ENCODE measurements at regions not wholly inside any gene's neighbourhood (a gene's known extent, or its start where the extent isn't known, plus 50 kb on each side); places are given as distances from the start of the nearest gene placed in this dataset.
A peak's percentile ranks its signal among the peaks of the same experiment; 100 is the strongest.
"Not testable (repeated sequence)": the region's sequence is repeated elsewhere in the genome, so short reads cannot be mapped to it uniquely, and the experiment has no call there.

- H3K4me3 ChIP-seq (replicated peaks; ENCODE audit: insufficient read depth, low read length); H3K27me3 ChIP-seq (ENCODE audit: insufficient read depth, poor library complexity, severe bottlenecking); H3K27ac ChIP-seq (replicated peaks); DNase-seq (ENCODE audit: low read depth in 1 of 2, low spot score in 1 of 2): not testable (repeated sequence)
Measured at GRCh38 chr1:81244612-81245011, 556.1 kb upstream of the ADGRL2 start.

- TF ChIP-seq GABPA (IDR thresholded peaks at IDR 0.05; ENCODE audit: low read depth) = no peak
- TF ChIP-seq CTCF (IDR thresholded peaks at IDR 0.05; ENCODE audit: insufficient read depth, low read length) = no peak
- no peak for TF ChIP-seq POLR2AphosphoS5 (IDR thresholded peaks at IDR 0.05; ENCODE audit: low read depth)
Measured at GRCh38 chr1:81242103-81242502, 558.6 kb upstream of the ADGRL2 start.

GRCh38 chr1:81238129-81238528, 562.6 kb upstream of the ADGRL2 start:
- H3K27me3 ChIP-seq (ENCODE audit: insufficient read depth, poor library complexity, severe bottlenecking) = no peaks in the 10 kb centered on the region
- peak overlapping the region; percentile 58 for H3K27ac ChIP-seq (replicated peaks)
- DNase-seq (ENCODE audit: low read depth in 1 of 2, low spot score in 1 of 2) = no peak
- TF ChIP-seq CTCF (IDR thresholded peaks at IDR 0.05; ENCODE audit: insufficient read depth, low read length) (no peak), POLR2AphosphoS5 (IDR thresholded peaks at IDR 0.05; ENCODE audit: low read depth) (no peak), GABPA (IDR thresholded peaks at IDR 0.05; ENCODE audit: low read depth) (no peak), SPI1 (IDR thresholded peaks at IDR 0.05; ENCODE audit: borderline replicate concordance, low read depth) (no peak)
- TF ChIP-seq, protein P1, sequence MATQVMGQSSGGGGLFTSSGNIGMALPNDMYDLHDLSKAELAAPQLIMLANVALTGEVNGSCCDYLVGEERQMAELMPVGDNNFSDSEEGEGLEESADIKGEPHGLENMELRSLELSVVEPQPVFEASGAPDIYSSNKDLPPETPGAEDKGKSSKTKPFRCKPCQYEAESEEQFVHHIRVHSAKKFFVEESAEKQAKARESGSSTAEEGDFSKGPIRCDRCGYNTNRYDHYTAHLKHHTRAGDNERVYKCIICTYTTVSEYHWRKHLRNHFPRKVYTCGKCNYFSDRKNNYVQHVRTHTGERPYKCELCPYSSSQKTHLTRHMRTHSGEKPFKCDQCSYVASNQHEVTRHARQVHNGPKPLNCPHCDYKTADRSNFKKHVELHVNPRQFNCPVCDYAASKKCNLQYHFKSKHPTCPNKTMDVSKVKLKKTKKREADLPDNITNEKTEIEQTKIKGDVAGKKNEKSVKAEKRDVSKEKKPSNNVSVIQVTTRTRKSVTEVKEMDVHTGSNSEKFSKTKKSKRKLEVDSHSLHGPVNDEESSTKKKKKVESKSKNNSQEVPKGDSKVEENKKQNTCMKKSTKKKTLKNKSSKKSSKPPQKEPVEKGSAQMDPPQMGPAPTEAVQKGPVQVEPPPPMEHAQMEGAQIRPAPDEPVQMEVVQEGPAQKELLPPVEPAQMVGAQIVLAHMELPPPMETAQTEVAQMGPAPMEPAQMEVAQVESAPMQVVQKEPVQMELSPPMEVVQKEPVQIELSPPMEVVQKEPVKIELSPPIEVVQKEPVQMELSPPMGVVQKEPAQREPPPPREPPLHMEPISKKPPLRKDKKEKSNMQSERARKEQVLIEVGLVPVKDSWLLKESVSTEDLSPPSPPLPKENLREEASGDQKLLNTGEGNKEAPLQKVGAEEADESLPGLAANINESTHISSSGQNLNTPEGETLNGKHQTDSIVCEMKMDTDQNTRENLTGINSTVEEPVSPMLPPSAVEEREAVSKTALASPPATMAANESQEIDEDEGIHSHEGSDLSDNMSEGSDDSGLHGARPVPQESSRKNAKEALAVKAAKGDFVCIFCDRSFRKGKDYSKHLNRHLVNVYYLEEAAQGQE (IDR thresholded peaks at IDR 0.05; ENCODE audit: insufficient replicate concordance, low read depth) = no peak
- H3K4me3 ChIP-seq (replicated peaks; ENCODE audit: insufficient read depth, low read length) = peak overlapping the region; percentile 21

More at GRCh38 chr1:81242103-81242502, 558.6 kb upstream of the ADGRL2 start:
- H3K4me3 ChIP-seq (replicated peaks; ENCODE audit: insufficient read depth, low read length) = no peak overlapping the region
- H3K27ac ChIP-seq (replicated peaks) = no peak overlapping the region
- no peaks in the 10 kb centered on the region for H3K27me3 ChIP-seq (ENCODE audit: insufficient read depth, poor library complexity, severe bottlenecking)
- DNase-seq (ENCODE audit: low read depth in 1 of 2, low spot score in 1 of 2) = no peak

GRCh38 chr1:81237473-81238089, 563.2 kb upstream of the ADGRL2 start:
- Histone ChIP-seq H3K4me3 (replicated peaks; ENCODE audit: insufficient read depth, low read length) (peak overlapping the region; percentile 21), H3K27ac (replicated peaks) (peak overlapping the region; percentile 58), H3K27me3 (ENCODE audit: insufficient read depth, poor library complexity, severe bottlenecking) (no peaks in the 10 kb centered on the region)
- DNase-seq (ENCODE audit: low read depth in 1 of 2, low spot score in 1 of 2) = peak in 1 of 2 experiments; percentile 47
- TF ChIP-seq, protein P1 (IDR thresholded peaks at IDR 0.05; ENCODE audit: insufficient replicate concordance, low read depth) = peak; percentile 50
- TF ChIP-seq POLR2AphosphoS5 (IDR thresholded peaks at IDR 0.05; ENCODE audit: low read depth) = no peak

DNA sequence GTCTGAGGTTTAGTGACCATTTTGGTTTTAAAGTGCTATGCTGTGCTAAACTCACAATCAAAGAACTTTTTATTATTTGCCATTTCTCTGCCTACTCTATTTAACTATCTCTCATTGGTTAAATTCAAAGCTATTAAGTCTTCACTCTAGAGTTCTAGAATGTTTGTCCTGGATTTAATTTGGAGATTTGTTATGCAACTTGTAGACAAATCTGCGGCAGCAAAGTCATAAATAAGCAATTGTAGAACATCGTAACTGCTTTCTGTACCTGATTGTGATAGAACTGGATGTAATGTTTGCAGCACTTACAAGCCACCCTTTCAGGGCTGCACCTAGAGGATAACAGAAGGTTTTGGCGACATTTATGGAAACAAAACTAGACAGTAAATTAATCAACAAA, 566.5 kb upstream of the ADGRL2 start:
- Histone ChIP-seq H3K27ac (replicated peaks) (no peak overlapping the region), H3K4me3 (replicated peaks; ENCODE audit: insufficient read depth, low read length) (no peak overlapping the region), H3K27me3 (ENCODE audit: insufficient read depth, poor library complexity, severe bottlenecking) (no peaks in the 10 kb centered on the region)
- TF ChIP-seq POLR2AphosphoS5 (IDR thresholded peaks at IDR 0.05; ENCODE audit: low read depth) = no peak
- TF ChIP-seq CTCF (IDR thresholded peaks at IDR 0.05; ENCODE audit: insufficient read depth, low read length) = no peak
- TF ChIP-seq, protein P1 (IDR thresholded peaks at IDR 0.05; ENCODE audit: insufficient replicate concordance, low read depth) = no peak
- no peak for TF ChIP-seq GABPA (IDR thresholded peaks at IDR 0.05; ENCODE audit: low read depth)
- no peak for TF ChIP-seq SPI1 (IDR thresholded peaks at IDR 0.05; ENCODE audit: borderline replicate concordance, low read depth)
- DNase-seq (ENCODE audit: low read depth in 1 of 2, low spot score in 1 of 2) = no peak
